ENCODE measurements at regions not wholly inside any gene's neighbourhood (a gene's known extent, or its start where the extent isn't known, plus 50 kb on each side); places are given as distances from the start of the nearest gene placed in this dataset.
A peak's percentile ranks its signal among the peaks of the same experiment; 100 is the strongest.
"Not testable (repeated sequence)": the region's sequence is repeated elsewhere in the genome, so short reads cannot be mapped to it uniquely, and the experiment has no call there.

- DNase-seq, result no peak
Observed at GRCh38 chrX:39050427-39050826, 249.2 kb downstream of the MID1IP1 start.

GRCh38 chrX:39052751-39053150, 251.5 kb downstream of the MID1IP1 start:
- no peak for DNase-seq

DNA sequence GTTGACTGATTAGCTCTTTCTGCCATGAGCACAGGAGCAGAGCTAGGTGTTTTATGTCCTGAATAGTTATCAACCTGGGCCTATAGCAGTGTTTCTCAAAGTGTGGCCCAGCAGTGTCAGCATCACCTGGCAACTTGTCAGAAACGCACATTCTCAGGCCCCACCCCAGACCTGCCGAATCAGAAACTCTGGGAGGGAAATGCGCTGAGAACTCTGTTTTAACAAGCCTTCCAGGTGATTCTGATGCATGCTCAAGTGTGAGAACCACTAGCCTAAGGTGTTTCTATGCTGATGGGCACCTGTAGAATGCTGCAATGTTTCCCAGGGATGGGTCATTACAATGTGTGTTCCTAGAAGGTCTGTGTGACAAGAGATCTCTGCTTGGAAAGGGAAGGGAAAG, 257.5 kb downstream of the MID1IP1 start:
- DNase-seq, result no peak

DNA sequence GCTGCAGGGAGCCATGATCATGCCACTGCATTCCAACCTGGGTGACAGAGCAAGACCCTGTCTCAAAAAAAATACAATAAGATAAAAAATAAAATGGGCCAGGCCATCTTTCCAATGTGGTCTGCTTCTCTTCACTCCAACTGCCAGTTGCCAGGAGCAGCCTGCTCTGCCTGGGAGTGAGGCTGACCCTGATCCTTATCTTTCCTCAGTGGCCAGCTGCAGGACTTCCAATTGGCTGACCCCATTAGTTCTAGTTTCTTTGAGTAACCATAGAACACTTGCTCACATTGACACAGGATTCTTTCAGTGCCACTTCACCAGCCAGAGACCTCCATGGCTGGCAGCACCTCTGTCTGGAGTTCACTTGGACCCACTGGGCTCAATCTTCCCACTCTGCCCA, 258.6 kb downstream of the MID1IP1 start:
- no peak for DNase-seq

GRCh38 chrX:39063037-39063436, 261.8 kb downstream of the MID1IP1 start:
- DNase-seq, result peak; percentile 0

DNA sequence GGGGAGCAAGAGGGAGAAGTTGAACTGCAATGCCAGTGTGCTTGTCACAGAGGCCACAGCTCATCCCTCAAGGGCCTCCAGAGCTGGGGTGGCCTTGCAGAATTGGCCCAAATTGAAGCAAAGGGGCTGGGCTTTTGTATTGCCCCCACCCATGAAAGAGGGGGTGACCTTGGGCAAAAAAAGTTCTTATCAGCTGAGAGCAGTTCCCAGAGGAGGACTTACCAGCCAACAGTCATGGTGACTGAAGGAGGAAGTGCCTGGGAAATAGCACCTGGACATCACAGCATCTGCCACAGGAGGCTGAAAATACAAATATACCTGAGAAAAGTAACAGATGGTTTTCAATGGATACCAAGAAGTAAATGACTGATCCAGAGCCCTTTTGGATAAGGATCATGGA, 262.4 kb downstream of the MID1IP1 start:
- no peak for DNase-seq

GRCh38 chrX:39065051-39065871, 264.0 kb downstream of the MID1IP1 start:
- DNase-seq, result no peak

DNA sequence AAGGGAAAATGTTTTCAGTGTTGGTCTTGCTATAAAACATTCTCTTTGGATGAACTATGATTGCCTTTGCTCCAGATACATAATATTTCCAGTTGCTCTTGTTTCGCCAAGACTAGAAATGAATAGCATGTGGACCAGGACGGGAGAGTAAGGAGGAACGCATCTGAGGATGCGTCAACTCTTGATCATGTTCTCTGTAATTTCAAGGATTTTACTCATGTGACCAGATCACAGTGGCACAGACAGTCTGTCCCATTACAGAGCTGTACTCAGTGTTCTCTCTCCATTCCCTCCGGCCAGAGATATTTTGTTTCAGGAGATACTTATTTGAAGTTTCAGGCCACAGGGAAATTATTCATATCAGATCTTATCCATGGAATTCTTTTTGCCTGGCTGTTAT, 266.6 kb downstream of the MID1IP1 start:
- no peak for DNase-seq

GRCh38 chrX:39068634-39069033, 267.4 kb downstream of the MID1IP1 start:
- not testable (repeated sequence) for DNase-seq

DNA sequence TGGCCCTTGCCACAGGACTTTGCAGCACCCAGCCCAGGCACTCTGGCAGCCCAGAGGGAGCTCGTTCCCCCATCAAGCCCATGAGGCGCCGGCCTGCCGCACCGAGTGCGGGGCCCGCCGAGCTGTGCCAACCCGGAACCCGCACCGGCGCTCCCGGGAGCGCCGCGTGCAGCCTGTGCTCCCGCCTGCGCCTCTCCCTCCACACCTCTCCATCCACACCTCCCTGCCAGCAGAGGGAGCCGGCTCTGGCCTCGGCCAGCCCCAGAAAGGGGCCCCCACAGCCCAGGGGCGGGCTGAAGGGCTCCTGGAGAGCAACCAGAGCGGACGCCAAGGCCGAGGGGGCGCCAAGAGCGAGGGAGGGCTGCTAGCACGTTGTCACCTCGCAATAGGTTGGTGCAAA, 268.8 kb downstream of the MID1IP1 start:
- DNase-seq, result no peak

- DNase-seq, result no peak
Observed at GRCh38 chrX:39073131-39073530, 271.9 kb downstream of the MID1IP1 start.

DNA sequence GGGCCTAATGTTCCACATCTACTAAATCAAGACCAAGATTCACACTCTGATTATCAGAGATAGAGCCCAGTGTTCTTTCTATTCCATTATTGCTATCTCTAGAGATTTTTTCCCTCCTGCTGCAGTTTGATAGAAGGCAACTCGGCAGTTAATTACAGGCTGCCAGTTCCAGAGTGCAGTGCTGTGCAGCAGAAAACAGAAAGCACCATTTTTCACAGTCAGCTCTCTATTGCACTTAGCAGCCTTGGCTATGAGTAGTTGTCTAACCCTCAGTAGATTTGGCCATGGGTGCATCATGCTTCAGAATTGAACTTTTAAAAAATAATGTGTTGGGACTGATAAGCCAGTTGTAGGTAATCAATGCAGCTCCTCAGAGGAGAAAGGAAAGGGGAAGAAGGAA, 295.3 kb downstream of the MID1IP1 start:
- DNase-seq, result no peak

DNA sequence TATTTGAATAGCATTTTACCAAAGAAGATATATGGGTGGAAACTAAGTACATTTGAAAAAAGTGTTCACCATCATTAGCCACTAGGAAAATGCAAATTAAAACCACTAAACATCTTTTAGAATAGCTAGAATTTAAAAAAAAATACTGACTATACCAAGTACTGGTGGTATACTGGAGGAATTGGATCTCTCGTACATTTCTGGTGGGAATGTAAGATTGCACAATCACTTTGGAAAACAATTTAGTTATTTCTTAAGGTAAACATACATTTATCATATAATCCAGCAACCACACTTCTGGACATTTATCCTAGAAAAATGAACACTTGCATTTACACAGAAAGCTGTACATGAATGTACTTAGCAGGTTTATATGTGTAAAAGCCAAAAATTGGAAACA, 303.5 kb downstream of the MID1IP1 start:
- DNase-seq, result no peak

- DNase-seq, result no peak
Observed at GRCh38 chrX:39112143-39112542, 310.9 kb downstream of the MID1IP1 start.

DNA sequence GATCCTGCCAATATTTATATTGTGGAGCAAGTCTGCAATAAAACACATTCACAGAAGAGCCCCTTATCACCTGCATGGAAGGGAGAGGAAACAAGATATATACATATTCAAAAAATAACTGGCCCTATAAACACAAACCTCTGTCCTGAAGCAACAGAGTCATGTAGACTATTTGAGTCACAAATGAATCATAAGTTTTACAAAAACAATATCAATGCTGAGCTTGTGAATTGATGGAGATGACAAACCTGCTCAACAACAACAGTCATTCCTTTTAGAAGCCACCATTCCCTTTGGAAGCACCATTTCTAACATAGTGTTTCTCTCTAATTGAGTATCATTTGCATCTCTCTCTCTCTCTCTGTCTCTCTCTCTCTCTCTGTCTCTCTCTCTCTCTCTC, 313.9 kb downstream of the MID1IP1 start:
- no peak for DNase-seq

DNA sequence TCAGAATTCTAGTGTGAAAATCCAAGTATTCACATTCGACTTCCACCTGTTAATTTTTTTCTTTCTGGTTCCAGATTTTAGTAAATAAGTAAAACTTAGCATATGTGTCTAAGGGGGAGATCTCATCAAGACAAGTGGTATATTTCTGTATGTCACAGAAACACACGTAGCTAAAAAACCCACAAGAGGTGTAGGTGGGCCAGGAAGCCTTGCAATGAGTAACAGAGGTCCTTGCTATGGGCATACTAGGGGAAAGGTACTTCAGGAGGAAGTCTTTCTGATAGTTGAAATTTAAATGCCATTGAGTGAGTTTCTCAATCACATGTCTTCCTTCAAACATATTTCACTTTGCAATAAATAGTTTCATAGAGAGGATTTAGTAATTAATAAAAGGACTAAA, 315.8 kb downstream of the MID1IP1 start:
- DNase-seq, result no peak

GRCh38 chrX:39121903-39122302, 320.6 kb downstream of the MID1IP1 start:
- no peak for DNase-seq

DNA sequence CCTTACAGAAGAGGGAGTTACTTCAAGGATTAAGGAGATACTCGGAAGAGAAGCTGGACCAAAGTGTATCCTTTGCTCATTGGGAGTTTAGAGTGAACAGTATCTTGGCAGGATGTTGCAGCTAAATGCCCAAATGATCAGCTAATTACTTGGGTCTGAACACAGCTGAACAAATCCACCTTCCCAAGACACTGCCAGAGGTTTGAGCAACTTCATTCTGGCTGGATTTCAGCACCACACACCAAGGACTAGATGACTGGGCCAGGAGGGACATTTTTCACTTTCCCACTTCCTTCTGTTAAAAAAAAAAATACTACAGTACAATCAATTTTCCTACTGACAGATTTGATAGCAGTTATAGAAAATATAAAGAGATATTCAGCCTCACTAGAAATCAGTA, 324.6 kb downstream of the MID1IP1 start:
- DNase-seq, result no peak

GRCh38 chrX:39133971-39134370, 332.7 kb downstream of the MID1IP1 start:
- no peak for DNase-seq

DNA sequence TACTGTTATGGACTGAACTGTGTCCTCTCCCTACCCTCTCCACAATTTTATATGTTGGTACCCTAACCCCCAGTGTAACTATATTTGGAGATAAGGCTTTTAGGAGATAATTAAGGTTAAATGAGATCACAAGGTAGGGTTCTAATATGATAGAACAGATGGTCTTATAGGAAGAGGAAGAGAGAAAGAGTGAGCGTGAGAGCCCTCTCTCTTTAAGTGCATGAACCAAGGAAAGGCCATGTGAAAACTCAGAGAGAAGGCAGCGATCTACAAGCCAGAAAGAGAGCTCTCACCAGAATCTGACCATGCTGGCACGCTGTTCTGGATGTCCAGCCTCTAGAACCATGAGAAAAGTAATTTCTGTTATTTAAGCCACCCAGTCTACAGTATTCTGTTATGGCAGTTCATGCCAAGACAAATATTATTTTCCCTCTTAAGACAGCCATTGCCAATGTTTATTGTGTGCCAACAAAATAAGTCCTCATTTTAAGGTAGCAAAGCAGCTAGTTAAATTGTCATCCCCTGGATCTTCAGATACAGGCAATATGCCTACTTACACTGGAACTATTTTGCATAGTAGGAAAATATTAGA, 336.2 kb downstream of the MID1IP1 start:
- DNase-seq, result no peak

DNA sequence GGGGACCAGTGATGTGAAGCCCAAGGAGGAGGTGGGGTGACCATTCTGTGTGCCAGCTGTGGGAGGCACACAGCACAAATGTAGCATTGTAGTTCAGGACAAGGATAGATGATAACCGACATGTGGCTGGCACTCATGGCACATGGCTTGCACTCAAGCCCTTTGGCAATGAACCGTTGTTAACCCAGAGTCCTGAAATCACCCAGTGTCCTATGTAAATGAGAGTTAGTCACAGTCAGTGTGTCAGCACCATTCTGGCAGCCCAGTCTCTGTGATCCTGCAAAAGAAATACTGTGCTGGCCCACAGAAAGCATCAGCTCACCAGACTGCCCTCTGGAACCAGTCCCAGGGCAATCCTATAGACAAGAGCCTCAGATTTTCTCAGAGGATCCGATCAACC, 339.3 kb downstream of the MID1IP1 start:
- no peak for DNase-seq

DNA sequence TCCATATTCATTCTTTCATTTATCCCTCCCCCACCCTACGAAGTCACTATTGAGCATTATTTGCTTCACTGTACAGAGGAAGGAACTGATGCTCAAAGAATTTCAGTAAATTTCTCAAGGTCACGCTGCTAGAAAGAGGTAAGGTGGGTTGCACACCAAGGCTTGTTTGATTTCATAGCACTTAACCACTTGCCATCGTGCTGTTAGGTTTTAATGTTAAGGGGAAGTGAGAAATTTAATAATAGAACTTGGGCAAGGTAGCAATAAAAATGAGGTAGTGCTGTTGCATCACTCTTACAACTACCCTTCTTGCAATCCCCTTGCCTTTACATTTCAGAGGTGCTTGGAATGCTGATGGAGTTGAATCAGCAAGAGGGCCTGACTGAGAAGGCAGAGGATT, 343.1 kb downstream of the MID1IP1 start:
- DNase-seq, result no peak

DNA sequence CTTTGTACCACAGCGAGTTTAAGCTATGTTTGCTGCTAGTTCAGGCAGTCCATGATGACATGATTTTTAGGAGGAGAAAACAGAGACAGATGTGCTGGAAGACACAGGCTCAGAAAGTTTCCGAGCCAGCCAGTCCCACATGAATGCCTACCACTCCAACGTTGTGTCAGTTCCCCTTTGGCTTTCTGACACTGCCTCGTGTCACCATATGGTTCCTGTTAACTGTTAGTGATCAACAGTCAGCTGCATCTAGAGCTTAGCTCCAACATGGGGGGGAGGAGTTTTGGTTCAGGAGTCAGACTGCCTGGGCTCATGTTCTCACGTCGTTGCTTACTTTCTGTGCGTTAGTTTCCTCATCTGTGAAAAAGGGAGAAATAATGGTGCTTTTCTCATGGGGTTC, 343.7 kb downstream of the MID1IP1 start:
- no peak for DNase-seq

DNA sequence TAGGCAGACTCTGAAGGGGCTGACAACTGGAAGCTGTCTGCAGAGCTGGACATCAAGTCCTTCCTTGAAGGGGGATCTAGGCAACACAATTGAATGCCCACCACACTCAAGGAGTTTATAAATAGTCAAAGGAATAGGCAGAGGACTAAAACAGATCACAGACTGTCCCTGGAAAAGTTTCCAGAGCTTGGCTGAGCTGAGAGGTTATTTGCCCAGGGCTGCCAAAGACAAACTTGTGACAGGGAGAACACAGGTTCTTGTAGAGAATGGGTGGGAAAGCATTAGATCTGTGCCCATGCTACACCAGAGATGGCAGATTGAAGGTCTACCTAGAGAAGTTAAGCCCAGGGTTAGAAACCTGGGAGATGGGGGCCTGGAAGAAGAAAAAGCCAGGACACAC, 344.6 kb downstream of the MID1IP1 start:
- no peak for DNase-seq

DNA sequence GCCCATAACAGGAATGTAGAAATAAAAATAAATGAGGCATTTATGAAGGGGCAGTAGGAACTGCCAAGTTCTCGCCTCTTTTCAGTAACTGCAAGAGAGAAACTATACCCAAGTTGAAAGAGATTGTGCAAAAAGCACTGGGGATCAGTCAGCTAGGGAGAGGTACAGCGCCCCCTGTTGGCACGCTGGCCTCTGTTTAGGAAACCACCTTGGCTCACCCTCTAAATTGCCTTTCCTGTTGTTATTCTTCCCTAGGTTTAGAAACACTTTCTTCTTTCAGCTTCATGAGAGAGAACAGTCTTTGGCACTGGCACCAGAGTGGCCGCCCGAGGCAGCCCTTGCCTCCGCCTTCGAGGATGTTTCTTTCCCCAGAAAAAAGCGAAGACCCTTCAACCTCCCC, 348.5 kb downstream of the MID1IP1 start:
- DNase-seq, result peak; percentile 46
